Fibroblast of pulmonary artery (primary cell): ENCODE measurements at regions not wholly inside any gene's neighbourhood (a gene's known extent, or its start where the extent isn't known, plus 50 kb on each side); places are given as distances from the start of the nearest gene placed in this dataset.

ENCODE experiments used
- DNase-seq: peaks from one replicate; pipeline ENCODE4 v3.0.0-alpha.2; 2010; ENCODE audit warnings: low read depth
- H3K4me3 ChIP-seq: replicated peaks from 2 replicates; pipeline ENCODE4 v1.5.1; 2011; ENCODE audit warnings: low read depth, mild to moderate bottlenecking, control low read depth, low read length, moderate library complexity
- TF ChIP-seq, protein P1 (sequence below): IDR thresholded peaks from 2 replicates; pipeline ENCODE4 v1.5.1; 2011; ENCODE audit warnings: mild to moderate bottlenecking, control low read depth, low read length, inconsistent platforms; ENCODE audit errors: missing control alignments

DNA sequence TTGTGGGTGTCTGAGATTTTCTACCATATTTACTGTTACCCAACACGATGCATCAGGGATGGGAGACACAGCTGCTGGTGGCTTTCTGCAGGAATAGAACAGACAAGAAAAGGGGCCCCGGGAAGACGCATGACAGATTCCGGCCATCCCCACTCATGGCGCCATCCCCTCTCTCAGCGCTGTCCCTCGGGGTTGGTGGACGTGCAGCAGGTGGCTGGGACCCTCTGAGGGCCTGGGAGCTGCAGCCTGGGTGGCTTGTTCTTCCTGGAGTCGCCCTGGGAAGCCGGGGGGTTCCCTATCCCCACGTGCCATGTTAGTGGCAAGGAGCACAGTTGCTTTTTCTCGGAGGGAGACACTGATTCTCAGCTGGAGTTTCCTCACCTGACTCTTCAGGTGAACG is 1123.3 kb downstream of the BRD1 start:
- no peak overlapping the region for H3K4me3 ChIP-seq
- TF ChIP-seq, protein P1, sequence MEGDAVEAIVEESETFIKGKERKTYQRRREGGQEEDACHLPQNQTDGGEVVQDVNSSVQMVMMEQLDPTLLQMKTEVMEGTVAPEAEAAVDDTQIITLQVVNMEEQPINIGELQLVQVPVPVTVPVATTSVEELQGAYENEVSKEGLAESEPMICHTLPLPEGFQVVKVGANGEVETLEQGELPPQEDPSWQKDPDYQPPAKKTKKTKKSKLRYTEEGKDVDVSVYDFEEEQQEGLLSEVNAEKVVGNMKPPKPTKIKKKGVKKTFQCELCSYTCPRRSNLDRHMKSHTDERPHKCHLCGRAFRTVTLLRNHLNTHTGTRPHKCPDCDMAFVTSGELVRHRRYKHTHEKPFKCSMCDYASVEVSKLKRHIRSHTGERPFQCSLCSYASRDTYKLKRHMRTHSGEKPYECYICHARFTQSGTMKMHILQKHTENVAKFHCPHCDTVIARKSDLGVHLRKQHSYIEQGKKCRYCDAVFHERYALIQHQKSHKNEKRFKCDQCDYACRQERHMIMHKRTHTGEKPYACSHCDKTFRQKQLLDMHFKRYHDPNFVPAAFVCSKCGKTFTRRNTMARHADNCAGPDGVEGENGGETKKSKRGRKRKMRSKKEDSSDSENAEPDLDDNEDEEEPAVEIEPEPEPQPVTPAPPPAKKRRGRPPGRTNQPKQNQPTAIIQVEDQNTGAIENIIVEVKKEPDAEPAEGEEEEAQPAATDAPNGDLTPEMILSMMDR, result no peak
- no peak for DNase-seq

DNA sequence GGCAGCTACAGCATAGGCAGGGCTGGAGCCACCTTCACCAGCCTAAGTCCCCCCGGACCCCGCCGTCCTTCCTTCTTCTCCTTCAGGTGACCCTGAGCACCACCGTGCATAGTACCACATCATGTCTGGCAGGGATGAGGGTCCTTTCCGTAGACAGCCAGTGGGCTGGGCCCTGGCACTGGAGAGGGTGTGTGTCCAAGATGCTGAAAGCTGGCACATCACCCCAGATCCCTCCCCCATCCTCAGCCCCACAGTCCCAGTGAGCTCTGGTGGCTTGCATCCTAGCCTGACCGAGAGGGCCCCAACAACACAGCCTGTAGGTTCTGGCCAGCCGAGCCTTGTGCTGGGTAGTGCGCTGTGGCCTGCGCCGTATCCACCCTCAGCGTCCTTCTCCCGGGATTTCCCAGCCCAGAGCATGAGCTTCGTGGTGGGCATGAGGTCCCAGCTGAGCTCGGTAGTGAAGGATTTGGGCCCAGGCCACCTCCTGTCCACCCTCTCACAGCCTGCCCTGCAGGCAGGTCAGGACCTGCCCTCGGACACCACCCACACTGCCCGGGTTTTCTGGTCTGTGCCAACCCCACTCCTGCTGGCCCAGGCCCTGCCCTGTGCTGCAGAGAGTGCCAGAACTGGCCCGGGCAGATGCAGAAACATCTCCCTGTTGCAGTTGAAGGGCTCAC is 1124.3 kb downstream of the BRD1 start:
- TF ChIP-seq, protein P1, result no peak
- no peak overlapping the region for H3K4me3 ChIP-seq
- DNase-seq, result no peak

DNA sequence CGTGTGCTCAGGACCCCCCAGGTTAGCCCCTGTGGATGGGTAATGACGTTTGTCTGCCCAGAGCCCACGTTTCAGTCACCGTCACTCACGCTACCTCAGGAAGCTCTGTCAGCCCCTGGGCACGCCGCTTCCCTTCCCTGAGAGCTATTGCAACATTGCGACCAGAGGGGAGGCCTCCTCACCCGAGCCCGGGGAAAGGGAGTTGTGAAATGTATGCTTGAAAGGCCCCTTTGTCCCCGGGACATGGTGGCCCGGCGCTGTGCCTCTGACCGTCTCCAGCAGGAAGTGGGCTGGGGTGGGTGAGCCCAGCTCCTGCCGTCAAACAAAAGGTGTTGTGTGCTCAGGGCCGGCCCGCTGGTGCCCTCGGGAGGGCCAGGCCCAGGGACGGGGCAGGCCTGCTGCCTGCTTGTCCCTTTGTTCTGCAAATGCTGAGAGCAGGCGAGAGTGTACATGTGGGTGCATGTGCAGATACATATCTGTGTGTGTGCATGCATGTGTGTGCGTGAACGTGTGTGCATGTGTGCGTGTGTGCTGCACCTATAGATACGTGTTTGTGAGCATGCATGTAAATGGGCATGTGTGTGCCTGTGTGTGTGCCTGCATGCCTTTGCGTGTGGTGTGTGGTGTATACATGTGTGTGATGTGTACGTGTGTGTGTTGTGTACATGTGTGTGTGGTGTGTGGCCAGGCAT is 1125.0 kb downstream of the BRD1 start:
- no peak for DNase-seq

DNA sequence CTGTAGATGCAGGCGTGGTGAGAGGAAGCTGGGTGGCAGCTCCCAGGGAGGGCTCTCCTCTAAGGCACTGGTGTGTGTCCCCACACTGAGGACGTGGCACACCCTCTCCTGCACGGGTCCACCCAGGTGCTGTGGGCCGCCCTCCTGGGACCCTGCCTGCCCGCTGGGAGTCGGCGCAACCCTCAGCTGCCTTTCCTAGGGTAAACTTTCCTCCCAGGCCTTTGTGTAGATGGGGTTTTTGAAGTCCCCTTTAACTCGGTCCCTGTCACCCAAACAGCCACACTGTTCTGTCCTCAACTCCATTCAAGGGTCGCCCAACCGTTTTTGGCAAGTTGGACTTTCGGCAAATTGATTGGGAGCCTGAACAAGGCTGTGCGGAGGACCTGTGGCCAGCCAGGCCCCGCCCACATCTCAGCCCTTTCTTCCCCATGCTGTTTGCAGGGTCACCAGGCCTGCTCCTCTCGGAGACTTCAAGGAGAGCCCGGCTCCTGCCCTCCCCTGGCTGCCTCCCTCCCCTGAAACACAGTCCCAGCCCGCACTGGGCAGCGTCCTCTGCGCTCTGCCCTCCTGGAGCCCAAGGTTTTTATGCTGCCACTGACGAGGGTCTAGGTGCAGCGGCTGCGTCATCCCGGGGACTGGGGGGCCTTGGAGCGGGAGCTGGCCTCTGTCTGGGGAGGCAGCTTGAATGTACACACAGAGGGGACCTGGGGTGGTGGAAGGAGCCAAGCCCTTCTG is 1126.2 kb downstream of the BRD1 start:
- no peak overlapping the region for H3K4me3 ChIP-seq
- TF ChIP-seq, protein P1, result no peak
- no peak for DNase-seq

More for the DNA sequence above, 1125.0 kb downstream of the BRD1 start:
- TF ChIP-seq, protein P1, result no peak
- H3K4me3 ChIP-seq, result no peak overlapping the region

DNA sequence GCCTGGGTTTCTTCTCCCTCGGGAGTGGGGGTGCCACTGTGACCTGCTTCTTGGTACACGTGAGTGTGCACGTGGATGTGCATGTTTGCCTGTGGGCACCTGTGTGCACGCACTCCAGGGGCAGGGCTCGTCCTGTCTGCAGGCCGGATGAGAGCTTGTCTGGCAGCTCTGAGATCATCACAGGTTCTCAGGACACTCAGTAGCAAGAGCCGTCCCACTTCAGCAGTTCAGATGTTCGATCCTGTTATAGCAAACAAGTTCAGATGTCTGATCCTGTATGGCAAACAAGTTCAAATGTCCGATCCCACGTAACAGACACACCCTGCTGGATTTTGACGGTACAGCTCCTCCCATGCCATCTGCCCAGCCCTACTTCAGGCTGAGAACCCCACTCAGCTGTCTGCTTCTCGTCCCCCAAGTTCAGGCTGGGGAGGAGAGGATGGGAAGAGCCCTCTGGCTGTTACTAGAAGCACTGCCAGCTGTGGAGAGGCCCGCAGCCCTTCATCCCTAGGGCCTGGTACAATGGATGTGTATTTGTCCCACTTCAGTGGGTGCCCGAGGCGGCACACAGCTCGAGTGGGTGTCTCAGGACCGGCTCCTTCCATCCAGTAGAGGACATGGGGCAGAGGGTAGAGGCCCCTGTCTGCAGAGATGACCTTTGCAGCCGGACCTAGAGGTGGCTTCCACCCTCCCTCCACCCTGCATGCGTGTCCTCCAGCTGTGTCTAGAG is 1126.9 kb downstream of the BRD1 start:
- TF ChIP-seq, protein P1, result no peak
- DNase-seq, result no peak

DNA sequence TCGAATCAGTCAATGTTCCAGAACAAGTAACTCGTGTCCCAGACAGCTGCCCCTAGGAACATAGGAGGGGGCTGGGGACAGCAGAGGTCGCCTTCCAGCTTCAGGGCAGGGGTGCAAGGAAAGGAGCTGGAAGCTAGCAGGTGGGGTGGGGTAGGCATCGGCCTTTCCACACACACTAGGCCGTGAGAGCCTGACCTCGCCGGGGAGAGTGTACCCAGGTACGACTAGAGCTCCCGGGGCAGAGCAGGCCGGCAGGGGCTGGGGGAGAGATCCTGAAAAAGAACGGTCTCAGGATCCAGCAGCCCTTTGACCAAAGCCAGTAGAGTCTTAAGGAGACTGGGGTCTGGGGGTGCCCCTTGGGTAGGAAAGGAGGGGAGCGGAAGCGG is 1127.5 kb downstream of the BRD1 start:
- TF ChIP-seq, protein P1, result no peak
- H3K4me3 ChIP-seq, result no peak overlapping the region
- DNase-seq, result no peak

More for the DNA sequence above, 1126.9 kb downstream of the BRD1 start:
- no peak overlapping the region for H3K4me3 ChIP-seq
